ENCODE measurements at regions not wholly inside any gene's neighbourhood (a gene's known extent, or its start where the extent isn't known, plus 50 kb on each side); places are given as distances from the start of the nearest gene placed in this dataset.

DNA sequence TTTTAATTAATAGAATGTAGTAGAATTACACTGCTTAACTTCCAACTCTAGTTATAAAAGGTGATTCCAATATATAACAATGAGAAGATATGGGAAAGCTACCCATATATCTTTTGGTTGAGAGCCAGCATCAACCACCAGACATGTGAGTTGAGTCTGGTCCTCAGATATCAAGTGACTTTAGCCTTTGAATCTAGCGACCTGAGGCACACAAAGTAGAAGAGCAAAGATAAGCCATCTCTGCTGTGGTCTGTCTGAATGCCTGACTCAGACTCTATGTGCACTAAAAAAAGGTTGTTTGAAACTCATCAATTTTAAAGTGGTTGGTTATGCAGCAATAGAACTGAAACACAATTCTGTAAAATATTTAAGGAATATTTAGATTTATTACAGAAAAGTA lies 492.5 kb upstream of the SOX9 start:
- H3K36me3 ChIP-seq (ENCODE audit: control insufficient read depth, insufficient read depth, low read length): no peaks in the 10 kb centered on the region
- TF ChIP-seq, protein P1, sequence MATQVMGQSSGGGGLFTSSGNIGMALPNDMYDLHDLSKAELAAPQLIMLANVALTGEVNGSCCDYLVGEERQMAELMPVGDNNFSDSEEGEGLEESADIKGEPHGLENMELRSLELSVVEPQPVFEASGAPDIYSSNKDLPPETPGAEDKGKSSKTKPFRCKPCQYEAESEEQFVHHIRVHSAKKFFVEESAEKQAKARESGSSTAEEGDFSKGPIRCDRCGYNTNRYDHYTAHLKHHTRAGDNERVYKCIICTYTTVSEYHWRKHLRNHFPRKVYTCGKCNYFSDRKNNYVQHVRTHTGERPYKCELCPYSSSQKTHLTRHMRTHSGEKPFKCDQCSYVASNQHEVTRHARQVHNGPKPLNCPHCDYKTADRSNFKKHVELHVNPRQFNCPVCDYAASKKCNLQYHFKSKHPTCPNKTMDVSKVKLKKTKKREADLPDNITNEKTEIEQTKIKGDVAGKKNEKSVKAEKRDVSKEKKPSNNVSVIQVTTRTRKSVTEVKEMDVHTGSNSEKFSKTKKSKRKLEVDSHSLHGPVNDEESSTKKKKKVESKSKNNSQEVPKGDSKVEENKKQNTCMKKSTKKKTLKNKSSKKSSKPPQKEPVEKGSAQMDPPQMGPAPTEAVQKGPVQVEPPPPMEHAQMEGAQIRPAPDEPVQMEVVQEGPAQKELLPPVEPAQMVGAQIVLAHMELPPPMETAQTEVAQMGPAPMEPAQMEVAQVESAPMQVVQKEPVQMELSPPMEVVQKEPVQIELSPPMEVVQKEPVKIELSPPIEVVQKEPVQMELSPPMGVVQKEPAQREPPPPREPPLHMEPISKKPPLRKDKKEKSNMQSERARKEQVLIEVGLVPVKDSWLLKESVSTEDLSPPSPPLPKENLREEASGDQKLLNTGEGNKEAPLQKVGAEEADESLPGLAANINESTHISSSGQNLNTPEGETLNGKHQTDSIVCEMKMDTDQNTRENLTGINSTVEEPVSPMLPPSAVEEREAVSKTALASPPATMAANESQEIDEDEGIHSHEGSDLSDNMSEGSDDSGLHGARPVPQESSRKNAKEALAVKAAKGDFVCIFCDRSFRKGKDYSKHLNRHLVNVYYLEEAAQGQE (IDR thresholded peaks at IDR 0.05; ENCODE audit: insufficient read depth in 1 of 2, low read depth in 2 of 2, low read length in 1 of 2): no peak
- no peak for TF ChIP-seq TCF7L2 (IDR thresholded peaks at IDR 0.05; ENCODE audit: low read depth, low read length)
- TF ChIP-seq POLR2AphosphoS5 (IDR thresholded peaks at IDR 0.05; ENCODE audit: low read depth, low read length): no peak
- TF ChIP-seq, protein P2, sequence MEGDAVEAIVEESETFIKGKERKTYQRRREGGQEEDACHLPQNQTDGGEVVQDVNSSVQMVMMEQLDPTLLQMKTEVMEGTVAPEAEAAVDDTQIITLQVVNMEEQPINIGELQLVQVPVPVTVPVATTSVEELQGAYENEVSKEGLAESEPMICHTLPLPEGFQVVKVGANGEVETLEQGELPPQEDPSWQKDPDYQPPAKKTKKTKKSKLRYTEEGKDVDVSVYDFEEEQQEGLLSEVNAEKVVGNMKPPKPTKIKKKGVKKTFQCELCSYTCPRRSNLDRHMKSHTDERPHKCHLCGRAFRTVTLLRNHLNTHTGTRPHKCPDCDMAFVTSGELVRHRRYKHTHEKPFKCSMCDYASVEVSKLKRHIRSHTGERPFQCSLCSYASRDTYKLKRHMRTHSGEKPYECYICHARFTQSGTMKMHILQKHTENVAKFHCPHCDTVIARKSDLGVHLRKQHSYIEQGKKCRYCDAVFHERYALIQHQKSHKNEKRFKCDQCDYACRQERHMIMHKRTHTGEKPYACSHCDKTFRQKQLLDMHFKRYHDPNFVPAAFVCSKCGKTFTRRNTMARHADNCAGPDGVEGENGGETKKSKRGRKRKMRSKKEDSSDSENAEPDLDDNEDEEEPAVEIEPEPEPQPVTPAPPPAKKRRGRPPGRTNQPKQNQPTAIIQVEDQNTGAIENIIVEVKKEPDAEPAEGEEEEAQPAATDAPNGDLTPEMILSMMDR (IDR thresholded peaks at IDR 0.05): no peak
- no peak for TF ChIP-seq SIN3A (IDR thresholded peaks at IDR 0.05; ENCODE audit: borderline replicate concordance, insufficient read depth, low read depth, low read length)
- no peak overlapping the region for H3K27ac ChIP-seq (ENCODE audit: low read length)
- H3K9me3 ChIP-seq (ENCODE audit: control insufficient read depth, insufficient read depth, low read depth, low read length): no peaks in the 10 kb centered on the region
- DNase-seq (ENCODE audit: low read depth, low spot score) (no peak), ATAC-seq (no peak)
- CTCF ChIA-PET: no interaction called here
- in situ Hi-C loops (cut with HindIII; ENCODE audit: low pct_unique_long_range_greater_than_20kb, low sequenced_read_pairs) (no loop called here), intact Hi-C loops (cut with micrococcal nuclease; ENCODE audit: unreplicated experiment) (no loop called here)
- no TSS peak for BruUV-seq (replicated peaks)
- H3K4me1 ChIP-seq (ENCODE audit: control insufficient read depth, insufficient read depth, low read length): no peaks in the 10 kb centered on the region
- no peaks in the 10 kb centered on the region for H3K27me3 ChIP-seq (ENCODE audit: control insufficient read depth, insufficient read depth, low read length)
- POLR2A ChIA-PET: no interaction called here
- no peak overlapping the region for H3K4me3 ChIP-seq (ENCODE audit: low read depth in 2 of 2, low read length in 2 of 2)

GRCh38 chr17:71631483-71631882 lies 489.3 kb upstream of the SOX9 start:
- ChIA-PET CTCF (no interaction called here), POLR2A (no interaction called here)
- Histone ChIP-seq H3K27me3 (ENCODE audit: control insufficient read depth, insufficient read depth, low read length) (no peaks in the 10 kb centered on the region), H3K4me3 (ENCODE audit: low read depth in 2 of 2, low read length in 2 of 2) (no peak overlapping the region), H3K27ac (ENCODE audit: low read length) (no peak overlapping the region), H3K9me3 (ENCODE audit: control insufficient read depth, insufficient read depth, low read depth, low read length) (no peaks in the 10 kb centered on the region), H3K4me1 (ENCODE audit: control insufficient read depth, insufficient read depth, low read length) (no peaks in the 10 kb centered on the region), H3K36me3 (ENCODE audit: control insufficient read depth, insufficient read depth, low read length) (no peaks in the 10 kb centered on the region)
- no TSS peak for BruUV-seq (replicated peaks)
- in situ Hi-C loops (cut with HindIII; ENCODE audit: low pct_unique_long_range_greater_than_20kb, low sequenced_read_pairs): no loop called here
- intact Hi-C loops (cut with micrococcal nuclease; ENCODE audit: unreplicated experiment): loop anchor here (10.0 kb wide), 1 partner anchor 483 kb away; no protein-coding TSS in a partner anchor
- ATAC-seq: no peak
- TF ChIP-seq, protein P2 (IDR thresholded peaks at IDR 0.05): no peak
- no peak for TF ChIP-seq SIN3A (IDR thresholded peaks at IDR 0.05; ENCODE audit: borderline replicate concordance, insufficient read depth, low read depth, low read length)
- no peak for TF ChIP-seq POLR2AphosphoS5 (IDR thresholded peaks at IDR 0.05; ENCODE audit: low read depth, low read length)
- TF ChIP-seq, protein P1 (IDR thresholded peaks at IDR 0.05; ENCODE audit: insufficient read depth in 1 of 2, low read depth in 2 of 2, low read length in 1 of 2): no peak
- DNase-seq (ENCODE audit: low read depth, low spot score): no peak

All from Panc1 (cell line).